ENCODE measurements at regions not wholly inside any gene's neighbourhood (a gene's known extent, or its start where the extent isn't known, plus 50 kb on each side); places are given as distances from the start of the nearest gene placed in this dataset.

DNA sequence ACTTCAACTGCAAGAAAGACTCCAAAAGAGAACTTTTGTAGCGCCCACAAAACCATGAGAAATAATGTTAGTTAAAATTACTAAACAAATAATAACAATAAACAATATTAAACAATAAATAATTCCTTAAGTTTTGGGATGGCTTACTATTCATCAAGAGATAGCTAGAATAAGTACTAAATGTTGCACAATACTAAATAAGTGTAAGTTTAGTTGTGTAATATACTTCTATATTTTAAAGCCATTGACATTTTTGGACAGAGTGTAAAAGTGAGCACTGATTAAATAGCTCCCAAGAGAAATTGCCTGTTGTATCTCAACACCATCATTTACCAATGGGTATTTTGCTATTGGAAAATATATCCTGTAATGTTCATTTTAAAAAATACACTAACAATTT lies 166.7 kb downstream of the ALG10 start:
- TF ChIP-seq CTCF (IDR thresholded peaks at IDR 0.05) (no peak), POLR2A (IDR thresholded peaks at IDR 0.05) (no peak)

Measured in thyroid gland (tissue), 4 donors.